ENCODE measurements at regions not wholly inside any gene's neighbourhood (a gene's known extent, or its start where the extent isn't known, plus 50 kb on each side); places are given as distances from the start of the nearest gene placed in this dataset.

GRCh38 chr2:64400105-64400728, 53.7 kb upstream of the LGALSL start:
- no peaks in the 10 kb centered on the region for H3K9me3 ChIP-seq (ENCODE audit: insufficient read depth, low read depth, low read length)
- no peaks in the 10 kb centered on the region for H3K36me3 ChIP-seq (ENCODE audit: insufficient read depth, low read length)
- H3K27ac ChIP-seq (ENCODE audit: low read depth, low read length), result no peak overlapping the region
- WGBS, result 80% methylated on average over 4 of the region's 4 CpGs
- no peak overlapping the region for H3K4me3 ChIP-seq (ENCODE audit: low read length)
- H3K27me3 ChIP-seq (ENCODE audit: insufficient read depth, low read length), result no peaks in the 10 kb centered on the region
- peaks cover 49% of the 10 kb centered on the region for H3K4me1 ChIP-seq (ENCODE audit: insufficient read depth, low read length)
- H3K9ac ChIP-seq (ENCODE audit: low read depth, low read length), result no peak overlapping the region

- Histone ChIP-seq H3K4me1 (ENCODE audit: insufficient read depth, low read length) (peaks cover 51% of the 10 kb centered on the region), H3K9ac (ENCODE audit: low read depth, low read length) (no peak overlapping the region), H3K27me3 (ENCODE audit: insufficient read depth, low read length) (no peaks in the 10 kb centered on the region), H3K9me3 (ENCODE audit: insufficient read depth, low read depth, low read length) (no peaks in the 10 kb centered on the region), H3K27ac (ENCODE audit: low read depth, low read length) (no peak overlapping the region), H3K4me3 (ENCODE audit: low read length) (no peak overlapping the region), H3K36me3 (ENCODE audit: insufficient read depth, low read length) (no peaks in the 10 kb centered on the region)
- 63% methylated on average over 8 of the region's 8 CpGs for WGBS
Measured at GRCh38 chr2:64400733-64401528, 53.0 kb upstream of the LGALSL start.

DNA sequence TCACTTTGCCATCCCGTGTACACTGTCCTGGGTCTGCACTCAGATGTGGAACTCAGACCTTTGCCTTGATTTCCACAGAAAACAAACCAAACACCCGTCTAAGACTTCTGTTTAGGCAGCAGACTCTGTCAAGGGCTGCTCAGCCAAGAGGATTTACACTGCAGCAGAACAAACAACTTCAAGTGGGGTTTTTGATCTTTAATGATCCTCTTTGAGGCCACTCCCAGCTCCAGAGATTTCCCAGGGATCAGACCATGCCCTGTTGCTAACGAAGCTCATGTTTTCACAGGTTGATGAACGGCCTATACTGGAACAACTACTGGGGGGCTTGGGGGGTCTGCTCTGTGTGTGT, 52.5 kb upstream of the LGALSL start:
- Histone ChIP-seq H3K4me1 (ENCODE audit: insufficient read depth, low read length) (peaks cover 51% of the 10 kb centered on the region), H3K9me3 (ENCODE audit: insufficient read depth, low read depth, low read length) (no peaks in the 10 kb centered on the region), H3K27me3 (ENCODE audit: insufficient read depth, low read length) (no peaks in the 10 kb centered on the region), H3K36me3 (ENCODE audit: insufficient read depth, low read length) (no peaks in the 10 kb centered on the region), H3K9ac (ENCODE audit: low read depth, low read length) (no peak overlapping the region), H3K27ac (ENCODE audit: low read depth, low read length) (no peak overlapping the region), H3K4me3 (ENCODE audit: low read length) (no peak overlapping the region)
- WGBS, result 62% methylated on average over 4 of the region's 4 CpGs

GRCh38 chr2:64402876-64403275, 51.1 kb upstream of the LGALSL start:
- 100% methylated on average over 1 of the region's 1 CpG for WGBS
- Histone ChIP-seq H3K27ac (ENCODE audit: low read depth, low read length) (no peak overlapping the region), H3K9ac (ENCODE audit: low read depth, low read length) (no peak overlapping the region), H3K4me3 (ENCODE audit: low read length) (no peak overlapping the region), H3K4me1 (ENCODE audit: insufficient read depth, low read length) (peaks cover 51% of the 10 kb centered on the region), H3K27me3 (ENCODE audit: insufficient read depth, low read length) (no peaks in the 10 kb centered on the region), H3K36me3 (ENCODE audit: insufficient read depth, low read length) (no peaks in the 10 kb centered on the region), H3K9me3 (ENCODE audit: insufficient read depth, low read depth, low read length) (no peaks in the 10 kb centered on the region)

DNA sequence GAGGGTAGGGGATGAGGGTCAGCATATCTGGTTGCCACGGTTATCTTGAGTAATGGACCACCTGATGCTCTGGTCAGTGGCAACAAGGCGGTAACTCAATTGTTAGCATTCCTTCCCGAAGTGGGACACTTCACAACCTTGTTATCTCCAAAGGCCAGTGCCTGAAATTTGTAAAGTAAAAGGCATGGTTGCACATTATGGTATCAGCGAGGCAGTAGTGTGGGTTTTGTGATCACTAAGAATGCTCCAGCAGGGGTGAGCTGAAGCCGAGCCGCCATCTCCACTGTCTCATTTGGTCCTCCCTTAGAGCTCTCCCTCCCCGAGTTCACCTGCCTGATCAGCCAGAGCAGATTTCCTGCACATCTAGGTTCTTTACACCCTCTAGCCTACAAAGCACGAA, 50.5 kb upstream of the LGALSL start:
- 76% methylated on average over 8 of the region's 8 CpGs for WGBS
- H3K9me3 ChIP-seq (ENCODE audit: insufficient read depth, low read depth, low read length), result no peaks in the 10 kb centered on the region
- no peaks in the 10 kb centered on the region for H3K36me3 ChIP-seq (ENCODE audit: insufficient read depth, low read length)
- H3K4me1 ChIP-seq (ENCODE audit: insufficient read depth, low read length), result peaks cover 51% of the 10 kb centered on the region
- peak overlapping the region; percentile 83 for H3K27ac ChIP-seq (ENCODE audit: low read depth, low read length)
- peak overlapping the region; percentile 45; the same call in 1 of the 2 replicates for H3K9ac ChIP-seq (ENCODE audit: low read depth, low read length)
- H3K27me3 ChIP-seq (ENCODE audit: insufficient read depth, low read length), result no peaks in the 10 kb centered on the region
- H3K4me3 ChIP-seq (ENCODE audit: low read length), result no peak overlapping the region

DNA sequence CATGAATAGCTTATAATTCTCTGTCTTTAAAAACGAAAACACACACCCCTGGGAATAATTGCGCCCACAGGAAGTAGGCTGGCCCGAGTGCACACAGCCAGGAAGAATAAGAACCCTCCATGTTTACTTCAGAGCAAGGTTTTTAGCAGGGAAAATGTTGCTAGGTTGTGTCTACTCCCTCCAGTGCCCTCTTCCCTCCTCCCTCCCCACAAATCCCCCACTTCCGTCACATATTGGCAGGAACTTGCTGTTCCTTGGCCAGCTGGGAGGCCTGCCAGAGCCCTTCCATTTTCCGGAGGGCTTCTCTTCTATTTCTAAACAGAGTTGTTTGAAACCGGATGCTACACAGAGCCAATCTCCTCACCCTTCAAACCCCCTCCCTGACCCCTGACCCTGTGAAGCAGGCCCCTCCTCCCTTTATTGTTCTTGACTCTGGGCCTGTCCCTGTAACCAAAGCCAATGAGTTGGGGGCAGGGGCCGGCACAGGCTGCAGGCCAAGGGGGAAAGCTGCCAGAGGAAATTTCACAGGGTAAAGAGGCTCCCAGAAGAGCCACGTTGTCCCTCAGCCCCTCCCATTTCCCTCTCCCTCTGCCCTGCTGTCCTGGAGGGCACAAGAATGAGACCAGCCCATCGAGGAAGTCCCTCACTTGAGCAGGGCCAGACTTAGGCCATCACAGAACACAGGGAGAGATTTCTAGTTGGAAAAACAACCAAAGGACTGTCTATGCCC, 49.8 kb upstream of the LGALSL start:
- no peaks in the 10 kb centered on the region for H3K36me3 ChIP-seq (ENCODE audit: insufficient read depth, low read length)
- H3K4me3 ChIP-seq (ENCODE audit: low read length), result peak overlapping the region; percentile 36
- peaks cover 51% of the 10 kb centered on the region for H3K4me1 ChIP-seq (ENCODE audit: insufficient read depth, low read length)
- H3K27me3 ChIP-seq (ENCODE audit: insufficient read depth, low read length), result no peaks in the 10 kb centered on the region
- H3K9me3 ChIP-seq (ENCODE audit: insufficient read depth, low read depth, low read length), result no peaks in the 10 kb centered on the region
- H3K27ac ChIP-seq (ENCODE audit: low read depth, low read length), result peak overlapping the region; percentile 83
- WGBS, result 22% methylated on average over 9 of the region's 9 CpGs
- H3K9ac ChIP-seq (ENCODE audit: low read depth, low read length), result peak overlapping the region; percentile 66

Measured in HUES64 (cell line).